GM21825 (cell line): ENCODE measurements at regions not wholly inside any gene's neighbourhood (a gene's known extent, or its start where the extent isn't known, plus 50 kb on each side); places are given as distances from the start of the nearest gene placed in this dataset.
"Not testable (repeated sequence)": the region's sequence is repeated elsewhere in the genome, so short reads cannot be mapped to it uniquely, and the experiment has no call there.

ENCODE experiments used
- ATAC-seq: cut with Tn5 transposase; IDR thresholded peaks from one replicate; pipeline ENCODE4 v1.9.1; 2021; ENCODE audit warnings: mild to moderate bottlenecking, moderate library complexity; ENCODE audit not compliant: unreplicated experiment

- ATAC-seq, result no peak
Observed at GRCh38 chr5:92145852-92146251, 762.7 kb upstream of the ARRDC3 start.

DNA sequence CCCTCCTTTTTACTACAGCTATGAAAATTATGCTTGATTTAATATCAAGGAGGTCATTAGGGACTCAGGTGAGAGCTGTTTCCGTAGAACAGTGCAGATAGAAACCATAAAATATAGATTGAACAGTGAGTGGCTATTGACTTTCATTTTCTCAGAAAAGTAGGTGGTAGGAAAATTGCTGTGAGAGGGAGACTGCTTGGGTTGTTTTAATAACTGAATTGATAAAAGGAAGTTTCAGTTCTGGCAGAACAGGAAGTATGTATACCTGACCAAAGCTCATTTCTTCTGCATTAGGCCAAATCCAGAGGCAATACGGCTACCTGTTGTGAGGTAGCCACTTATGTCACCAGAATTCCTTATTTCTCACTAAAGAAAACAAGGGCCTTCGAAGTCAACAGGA is 761.7 kb upstream of the ARRDC3 start:
- ATAC-seq, result no peak

DNA sequence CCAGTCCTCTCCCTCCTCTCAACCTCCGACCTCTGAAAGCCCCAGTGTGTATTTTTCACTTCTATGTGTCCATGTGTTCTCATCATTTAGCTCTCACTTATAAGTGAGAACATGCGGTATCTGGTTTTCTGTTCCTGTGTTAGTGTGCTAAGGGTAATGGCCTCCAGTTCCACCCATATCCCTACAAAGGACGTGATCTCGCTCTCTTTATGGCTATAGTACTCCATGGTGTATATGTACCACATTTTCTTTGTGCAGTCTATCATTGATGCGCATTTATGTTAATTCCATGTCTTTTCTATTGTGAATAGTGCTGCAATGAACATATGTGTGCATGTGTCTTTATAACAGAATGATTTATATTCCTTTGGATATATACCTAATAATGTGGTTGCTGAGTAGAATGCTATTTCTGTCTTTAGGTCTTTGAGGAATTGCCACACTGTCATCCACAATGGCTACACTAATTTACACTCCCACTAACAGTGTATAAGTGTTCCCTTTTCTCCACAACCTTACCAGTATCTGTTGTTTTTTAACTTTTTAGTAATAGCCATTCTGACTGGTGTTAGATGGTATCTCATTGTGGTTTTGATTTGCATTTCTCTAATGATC is 749.3 kb upstream of the ARRDC3 start:
- ATAC-seq, result not testable (repeated sequence)

DNA sequence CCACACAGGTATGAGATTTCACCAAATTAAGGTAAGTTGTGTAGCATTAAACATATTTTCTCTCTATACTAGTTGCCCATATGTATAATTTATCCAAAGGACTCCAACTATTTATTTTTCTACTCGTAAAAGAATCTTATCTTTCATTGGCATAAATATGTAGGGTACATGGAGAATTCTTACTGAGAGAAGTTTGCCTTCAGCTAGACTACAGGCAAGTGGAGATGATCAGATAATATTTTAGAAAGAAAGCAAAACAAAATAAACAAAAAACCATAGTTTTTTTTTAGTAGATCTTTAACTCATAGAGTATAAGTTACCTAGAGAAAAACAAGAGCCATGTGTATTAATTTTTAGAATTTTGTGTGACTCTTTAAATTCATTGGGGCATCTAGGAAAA is 743.1 kb upstream of the ARRDC3 start:
- no peak for ATAC-seq

DNA sequence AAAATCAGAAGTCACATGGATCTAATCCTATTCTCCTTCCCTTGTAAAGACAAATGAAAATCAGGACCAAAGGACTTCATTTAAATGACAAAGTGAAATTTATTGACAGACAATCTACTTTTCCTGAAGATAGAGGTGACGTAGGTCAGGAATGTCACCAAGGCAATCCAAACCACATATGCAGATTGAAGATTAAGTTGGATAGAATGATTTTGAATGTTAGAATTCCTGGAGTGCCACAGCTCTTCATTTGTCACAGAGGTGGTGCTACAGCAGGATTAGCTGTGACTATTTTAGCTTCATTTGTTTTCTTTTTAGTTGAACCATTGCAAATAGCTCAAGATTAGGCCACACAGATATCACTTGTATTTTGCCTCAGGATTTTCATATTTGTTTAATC is 736.0 kb upstream of the ARRDC3 start:
- ATAC-seq, result no peak

- no peak for ATAC-seq
Observed at GRCh38 chr5:92106808-92107207, 723.7 kb upstream of the ARRDC3 start.

DNA sequence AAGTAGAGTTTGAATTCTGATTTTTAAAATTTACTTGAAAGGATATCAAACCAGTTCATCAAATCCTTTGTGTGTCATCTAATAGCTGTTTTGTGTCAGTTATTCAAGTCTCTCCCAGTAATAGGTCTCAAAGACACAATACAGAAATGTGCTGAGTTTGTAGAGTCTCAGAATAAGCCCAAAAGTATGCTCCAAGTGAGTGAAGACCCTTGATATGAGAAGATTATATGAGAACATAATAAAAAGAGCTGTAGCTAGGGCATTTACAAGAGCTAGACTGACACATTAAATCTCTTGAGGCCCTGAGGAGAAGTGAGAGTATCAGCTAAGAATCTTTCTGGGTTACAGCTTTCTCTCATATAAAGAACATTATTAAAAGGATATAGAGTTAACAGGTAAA is 721.0 kb upstream of the ARRDC3 start:
- no peak for ATAC-seq

GRCh38 chr5:92102313-92102712 is 719.2 kb upstream of the ARRDC3 start:
- ATAC-seq, result no peak

DNA sequence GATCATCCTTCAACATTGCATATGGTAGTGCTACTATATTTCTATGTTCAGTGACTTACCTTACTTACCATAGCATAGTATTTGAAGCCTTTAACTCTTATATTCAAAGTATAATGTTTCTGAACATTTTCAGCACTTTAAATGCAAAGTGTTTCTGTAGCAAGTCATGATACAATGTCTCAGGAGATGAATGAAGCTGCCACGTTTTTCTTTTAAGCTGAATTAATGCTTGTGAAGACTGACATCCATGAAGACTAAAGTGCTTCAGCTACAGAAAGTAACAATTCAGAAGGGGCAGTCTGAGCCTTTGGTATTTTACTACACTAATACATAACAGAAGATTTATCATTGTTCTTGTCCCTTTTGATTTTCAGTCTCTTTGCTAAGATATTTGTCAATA is 709.1 kb upstream of the ARRDC3 start:
- ATAC-seq, result no peak

GRCh38 chr5:92086059-92086811 is 703.1 kb upstream of the ARRDC3 start:
- no peak for ATAC-seq

DNA sequence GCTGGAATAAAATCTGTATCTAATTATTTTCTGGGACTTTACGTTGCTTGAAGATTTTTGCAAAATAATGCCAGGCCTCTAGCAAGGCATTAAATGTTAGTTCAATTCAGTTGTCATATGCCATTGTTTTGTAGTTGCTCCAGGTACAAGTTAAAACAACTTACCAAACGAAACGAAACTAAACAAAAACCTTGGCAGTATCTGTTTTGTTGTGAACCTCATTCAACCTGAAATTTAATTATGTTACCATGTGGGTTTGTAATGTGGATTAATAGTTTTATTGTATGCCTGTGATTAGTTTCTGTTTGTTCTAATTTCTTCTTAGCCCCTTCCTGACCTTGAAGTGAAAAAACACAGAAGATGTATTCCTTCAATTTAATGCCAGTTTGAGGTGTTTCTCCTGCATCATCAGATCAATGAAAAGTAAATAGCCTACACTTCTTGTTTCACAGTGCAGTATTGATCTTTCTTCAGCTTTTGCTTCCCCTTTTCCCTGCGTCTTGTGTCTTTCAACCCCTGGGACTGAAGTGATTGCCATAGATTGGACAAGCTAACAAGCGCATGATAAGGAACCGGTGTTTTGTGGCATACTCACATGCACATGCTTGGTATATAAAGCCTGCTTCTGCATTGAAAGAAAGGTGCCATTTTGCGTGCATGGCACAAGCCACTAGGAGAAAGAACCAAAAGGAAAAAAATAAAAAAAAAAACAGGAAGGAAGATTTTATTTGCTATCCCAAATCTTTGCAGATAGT is 699.0 kb upstream of the ARRDC3 start:
- no peak for ATAC-seq

DNA sequence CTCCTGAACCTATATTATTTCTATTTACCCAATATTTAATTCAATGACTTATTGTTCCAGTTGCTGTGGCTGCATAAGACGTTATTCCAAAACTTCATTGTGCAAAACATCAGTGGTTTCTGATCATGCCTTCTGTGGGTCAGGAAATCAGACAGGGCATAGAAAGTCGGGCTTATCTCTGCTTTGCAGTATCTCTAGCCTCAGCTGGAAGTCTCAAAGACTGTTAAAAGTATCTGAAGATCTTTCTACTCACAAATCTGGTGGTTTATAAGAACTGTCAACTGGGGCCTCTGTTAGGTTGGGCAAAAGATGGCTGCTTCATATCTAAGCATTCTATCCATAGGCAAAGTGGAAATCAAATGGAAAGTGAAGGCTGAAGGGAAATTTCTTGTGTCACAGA is 687.7 kb upstream of the ARRDC3 start:
- no peak for ATAC-seq

GRCh38 chr5:92064993-92065392 is 681.9 kb upstream of the ARRDC3 start:
- ATAC-seq, result no peak

DNA sequence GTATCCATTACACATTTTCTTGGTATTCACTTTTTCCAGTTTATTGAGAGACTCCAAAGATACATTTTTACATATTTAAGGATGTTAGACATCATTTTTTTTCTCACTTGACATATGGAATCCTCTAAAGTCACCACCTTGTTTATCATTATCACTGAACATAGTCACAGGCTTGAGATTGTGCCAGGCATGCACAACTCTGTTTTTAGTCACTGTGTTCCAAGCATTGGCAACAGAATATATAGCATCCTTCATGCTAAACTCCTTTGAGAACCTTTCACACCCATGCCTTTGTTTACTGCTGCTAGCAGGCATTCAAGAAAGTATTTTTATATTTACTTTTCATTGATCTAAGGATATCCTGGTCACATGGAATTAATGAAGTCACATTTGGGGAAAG is 668.6 kb upstream of the ARRDC3 start:
- ATAC-seq, result no peak

DNA sequence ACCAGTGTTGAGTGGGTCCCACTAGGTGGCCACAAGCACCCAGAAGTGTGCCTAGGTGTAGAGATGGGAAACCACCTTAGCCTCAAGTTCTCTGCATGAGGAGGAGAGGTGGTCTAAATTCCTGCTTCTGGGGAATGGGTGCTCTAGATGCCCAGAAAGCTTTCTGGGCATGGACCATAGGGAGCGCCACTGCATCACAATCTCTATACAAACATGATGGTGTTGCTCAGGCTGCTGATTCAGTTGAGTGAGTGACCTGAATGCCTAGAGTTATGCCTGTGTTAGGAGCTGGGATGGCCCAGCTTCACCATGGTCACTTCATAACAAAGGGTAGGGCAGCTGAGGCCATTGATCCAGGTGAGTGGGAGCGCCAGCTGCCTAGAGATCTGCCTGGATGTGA is 667.9 kb upstream of the ARRDC3 start:
- no peak for ATAC-seq

- no peak for ATAC-seq
Observed at GRCh38 chr5:92041911-92042660, 659.0 kb upstream of the ARRDC3 start.

DNA sequence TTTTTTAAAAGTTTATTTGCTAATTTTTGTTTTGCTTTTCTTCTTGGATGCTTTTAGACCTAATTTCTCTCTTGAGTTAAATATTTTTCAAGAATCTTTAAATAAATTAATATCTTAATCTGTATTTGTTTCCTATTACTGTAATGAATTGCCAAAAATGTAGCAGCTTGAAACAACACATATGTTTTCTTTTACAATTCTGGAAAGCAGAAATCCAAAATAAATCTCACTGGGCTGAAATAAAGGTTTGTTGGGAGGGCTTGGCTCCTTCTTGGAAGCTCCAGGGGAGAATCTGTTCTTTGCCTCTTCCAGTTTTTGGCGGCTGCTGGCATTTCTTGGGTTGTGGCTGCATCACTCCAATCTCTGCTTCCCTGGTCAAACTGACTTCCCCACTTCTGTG is 658.1 kb upstream of the ARRDC3 start:
- ATAC-seq, result no peak

- ATAC-seq, result not testable (repeated sequence)
Observed at GRCh38 chr5:92029792-92030191, 646.7 kb upstream of the ARRDC3 start.

GRCh38 chr5:92023555-92023954 is 640.4 kb upstream of the ARRDC3 start:
- ATAC-seq, result no peak

GRCh38 chr5:92023141-92023471 is 640.0 kb upstream of the ARRDC3 start:
- no peak for ATAC-seq

GRCh38 chr5:92022415-92023140 is 639.5 kb upstream of the ARRDC3 start:
- no peak for ATAC-seq
